Cardiac septum (tissue), 1 donor: ENCODE measurements at regions not wholly inside any gene's neighbourhood (a gene's known extent, or its start where the extent isn't known, plus 50 kb on each side); places are given as distances from the start of the nearest gene placed in this dataset.
"Not testable (repeated sequence)": the region's sequence is repeated elsewhere in the genome, so short reads cannot be mapped to it uniquely, and the experiment has no call there.

Experiments used
- DNase-seq: peaks from one replicate; pipeline ENCODE4 v3.0.0-alpha.2; 2020; ENCODE audit warnings: low spot score
- intact Hi-C: fragments of 100-400 bp; cut with DNase I; formaldehyde crosslinking; loops from one replicate; pipeline ENCODE4 v1.14.0; 2022
- donor health status: DM: no; HTN: no; CAD: no.

DNA sequence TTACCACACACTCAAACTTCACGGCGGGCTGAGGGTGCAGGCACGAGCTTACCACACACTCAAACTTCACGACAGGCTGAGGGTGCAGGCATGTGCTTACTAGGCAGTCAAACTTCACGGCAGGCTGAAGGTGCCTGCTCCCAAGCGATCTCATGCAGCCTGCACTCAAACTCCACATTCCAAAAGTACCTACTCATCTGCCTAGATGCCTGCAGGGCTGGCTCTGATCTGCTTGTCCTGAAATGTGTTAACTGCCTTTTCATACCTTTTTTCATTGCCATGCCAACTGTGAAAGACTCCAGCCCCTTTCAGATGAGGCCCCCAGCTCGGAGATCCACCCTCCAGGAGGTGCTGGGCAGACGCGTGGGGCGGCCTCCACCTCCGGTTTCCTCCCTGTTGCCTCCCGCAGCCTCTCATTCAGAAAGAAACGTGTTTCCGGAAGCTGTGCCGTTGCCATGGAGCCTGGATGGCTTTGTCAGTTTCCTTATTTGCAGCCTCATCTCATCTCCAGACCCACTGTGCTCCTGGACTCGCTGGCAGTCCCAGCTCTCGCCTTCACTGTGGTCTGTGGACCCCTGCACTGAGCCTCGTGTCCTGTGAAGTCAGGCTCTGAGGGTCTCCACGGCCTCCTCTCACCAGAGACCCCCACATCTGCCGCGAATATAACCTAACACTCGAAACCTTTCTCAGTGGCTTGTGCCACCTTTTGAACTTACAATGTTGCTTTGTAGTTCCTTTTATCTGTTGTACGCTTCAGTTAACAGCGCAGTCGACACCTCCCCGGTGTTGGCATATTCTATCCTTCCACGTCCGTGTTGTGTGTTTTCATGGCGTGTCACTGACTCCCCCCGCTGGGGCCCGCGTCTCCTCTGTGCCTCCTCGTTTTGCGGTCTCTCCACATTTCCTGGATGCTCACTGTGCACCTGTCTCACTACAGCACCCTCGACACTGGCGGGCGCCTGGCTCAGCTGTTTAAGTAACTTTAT, 106.1 kb upstream of the ALKAL2 start:
- DNase-seq = no peak
- intact Hi-C loops = no loop called here

DNA sequence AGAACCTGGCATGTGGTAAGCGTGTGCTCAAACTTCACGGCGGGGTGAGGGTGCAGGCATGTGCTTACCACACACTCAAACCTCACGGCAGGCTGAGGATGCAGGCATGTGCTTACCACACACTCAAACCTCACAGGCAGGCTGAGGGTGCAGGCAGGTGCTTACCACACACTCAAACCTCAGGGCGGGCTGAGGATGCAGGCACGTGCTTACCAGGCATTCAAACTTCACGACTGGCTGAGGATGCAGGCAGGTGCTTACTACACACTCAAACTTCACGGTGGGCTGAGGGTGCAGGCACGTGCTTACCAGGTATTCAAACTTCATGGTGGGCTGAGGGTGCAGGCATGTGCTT, 105.0 kb upstream of the ALKAL2 start:
- DNase-seq = no peak
- intact Hi-C loops = no loop called here

DNA sequence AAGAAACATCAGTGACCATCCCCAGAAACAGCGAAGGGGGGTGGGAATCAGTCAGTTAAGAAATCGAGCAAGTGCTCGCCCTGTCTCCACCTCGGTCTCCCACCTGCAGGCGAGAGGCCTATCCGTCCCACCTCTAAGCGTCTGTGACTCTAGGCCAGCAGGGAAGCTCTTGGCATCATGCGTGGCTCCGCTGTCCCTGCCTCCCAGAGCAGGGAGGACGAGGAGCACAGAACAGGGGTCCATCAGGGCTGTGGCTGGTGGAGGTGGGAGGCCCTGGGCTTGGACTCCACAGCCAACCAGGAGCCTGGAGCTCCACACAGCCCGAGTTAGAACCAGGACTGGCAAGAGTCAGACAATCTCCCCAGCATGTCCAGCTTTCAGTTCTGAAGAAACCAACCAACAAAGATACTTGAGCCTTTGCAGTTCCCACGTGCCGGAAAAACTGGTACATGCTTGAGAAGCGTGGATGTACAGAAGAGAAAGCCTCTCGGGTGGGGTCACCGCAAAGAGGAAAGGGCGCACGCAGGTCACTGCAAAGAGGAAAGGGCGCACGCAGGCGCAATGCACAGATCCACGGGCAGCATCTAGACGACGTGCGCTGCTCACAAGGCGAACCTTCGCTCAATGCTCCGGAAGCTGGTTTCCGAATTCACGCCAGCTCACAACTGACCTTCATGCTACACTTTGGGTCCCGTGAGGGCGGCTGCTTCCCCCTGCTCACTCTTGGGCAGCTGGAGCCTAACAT, 104.5 kb upstream of the ALKAL2 start:
- intact Hi-C loops = no loop called here
- DNase-seq = no peak

DNA sequence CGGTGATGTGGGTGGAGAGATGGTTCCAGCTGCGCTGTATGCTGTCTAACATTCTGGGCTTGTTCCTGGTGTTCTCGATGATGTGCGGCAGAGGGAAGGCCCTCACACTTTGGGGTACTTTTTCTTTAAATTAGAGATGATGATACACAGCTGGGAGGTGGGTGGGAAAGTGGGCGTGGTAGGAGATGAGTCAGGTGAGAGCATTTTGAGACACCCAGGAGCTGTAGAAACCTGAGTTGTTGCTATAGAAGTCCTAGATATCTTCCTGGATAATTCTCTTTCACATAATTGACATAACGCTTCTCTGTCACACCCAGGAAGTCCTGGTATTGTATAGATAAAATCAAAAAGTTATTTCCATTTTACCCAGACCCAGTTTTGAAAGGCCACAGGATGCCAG, 103.8 kb upstream of the ALKAL2 start:
- intact Hi-C loops = no loop called here

DNA sequence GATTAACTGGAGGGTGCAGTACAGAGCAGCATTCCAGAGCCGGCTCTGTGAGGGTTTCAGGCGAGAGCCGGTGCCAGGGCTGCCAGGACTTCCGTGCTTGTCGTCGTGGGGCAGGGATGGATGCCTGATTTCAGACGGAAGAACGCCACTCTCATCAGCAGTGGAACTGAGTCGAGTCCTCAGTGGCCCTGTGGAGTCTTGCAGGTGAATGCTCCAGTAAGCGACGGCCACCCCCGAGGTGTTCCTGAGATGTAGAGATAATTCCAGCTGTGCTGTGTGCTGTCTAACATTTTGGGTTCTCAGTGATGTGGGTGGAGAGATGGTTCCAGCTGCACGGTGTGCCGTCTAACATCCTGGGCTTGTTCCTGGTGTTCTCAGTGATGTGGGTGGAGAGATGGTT, 103.1 kb upstream of the ALKAL2 start:
- no peak for DNase-seq
- intact Hi-C loops = no loop called here

More for the DNA sequence above, 103.8 kb upstream of the ALKAL2 start:
- no peak for DNase-seq

DNA sequence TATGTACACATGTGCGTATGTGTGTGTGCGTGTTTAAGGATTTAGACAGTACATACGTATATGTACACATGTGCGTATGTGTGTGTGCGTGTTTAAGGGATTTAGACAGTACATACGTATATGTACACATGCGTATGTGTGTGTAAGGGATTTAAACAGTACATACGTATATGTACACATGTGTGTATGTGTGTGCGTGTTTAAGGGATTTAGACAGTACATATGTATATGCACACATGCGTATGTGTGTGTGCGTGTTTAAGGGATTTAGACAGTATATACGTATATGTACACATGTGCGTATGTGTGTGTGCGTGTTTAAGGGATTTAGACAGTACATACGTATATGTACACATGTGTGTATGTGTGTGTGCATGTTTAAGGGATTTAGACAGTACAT, 102.1 kb upstream of the ALKAL2 start:
- intact Hi-C loops, DNase-seq: not testable (repeated sequence)

DNA sequence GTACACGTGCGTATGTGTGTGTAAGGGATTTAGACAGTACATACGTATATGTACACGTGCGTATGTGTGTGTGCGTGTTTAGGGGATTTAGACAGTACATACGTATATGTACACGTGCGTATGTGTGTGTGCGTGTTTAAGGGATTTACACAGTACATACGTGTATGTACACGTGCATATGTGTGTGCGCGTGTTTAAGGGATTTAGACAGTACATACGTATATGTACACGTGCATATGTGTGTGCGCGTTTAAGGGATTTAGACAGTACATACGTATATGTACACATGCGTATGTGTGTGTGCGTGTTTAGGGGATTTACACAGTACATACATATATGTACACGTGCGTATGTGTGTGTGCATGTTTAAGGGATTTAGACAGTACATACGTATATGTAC, 100.9 kb upstream of the ALKAL2 start:
- DNase-seq, intact Hi-C loops: not testable (repeated sequence)

DNA sequence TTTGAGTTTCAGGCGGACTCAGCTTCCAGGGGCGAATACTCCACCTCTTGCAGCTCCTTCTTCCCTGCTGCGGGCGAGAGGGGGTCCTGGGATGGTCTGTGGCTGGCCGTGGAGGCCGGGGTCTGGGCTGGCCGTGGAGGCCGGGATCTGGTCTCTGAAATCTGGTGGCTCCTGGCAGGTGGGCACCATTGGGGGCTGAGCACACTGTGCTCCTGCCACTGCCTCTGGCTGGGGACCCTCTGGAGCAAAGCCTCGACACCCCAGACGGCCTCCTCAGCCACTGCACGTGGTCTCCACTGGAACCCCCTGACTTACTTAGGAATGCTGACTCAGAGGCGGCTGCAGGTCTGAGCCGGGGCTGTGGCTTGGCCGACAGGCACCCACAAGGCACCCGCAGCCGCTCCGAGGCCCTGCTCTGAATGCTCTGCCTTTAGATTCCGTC, 100.1 kb upstream of the ALKAL2 start:
- DNase-seq = no peak
- intact Hi-C loops = no loop called here

DNA sequence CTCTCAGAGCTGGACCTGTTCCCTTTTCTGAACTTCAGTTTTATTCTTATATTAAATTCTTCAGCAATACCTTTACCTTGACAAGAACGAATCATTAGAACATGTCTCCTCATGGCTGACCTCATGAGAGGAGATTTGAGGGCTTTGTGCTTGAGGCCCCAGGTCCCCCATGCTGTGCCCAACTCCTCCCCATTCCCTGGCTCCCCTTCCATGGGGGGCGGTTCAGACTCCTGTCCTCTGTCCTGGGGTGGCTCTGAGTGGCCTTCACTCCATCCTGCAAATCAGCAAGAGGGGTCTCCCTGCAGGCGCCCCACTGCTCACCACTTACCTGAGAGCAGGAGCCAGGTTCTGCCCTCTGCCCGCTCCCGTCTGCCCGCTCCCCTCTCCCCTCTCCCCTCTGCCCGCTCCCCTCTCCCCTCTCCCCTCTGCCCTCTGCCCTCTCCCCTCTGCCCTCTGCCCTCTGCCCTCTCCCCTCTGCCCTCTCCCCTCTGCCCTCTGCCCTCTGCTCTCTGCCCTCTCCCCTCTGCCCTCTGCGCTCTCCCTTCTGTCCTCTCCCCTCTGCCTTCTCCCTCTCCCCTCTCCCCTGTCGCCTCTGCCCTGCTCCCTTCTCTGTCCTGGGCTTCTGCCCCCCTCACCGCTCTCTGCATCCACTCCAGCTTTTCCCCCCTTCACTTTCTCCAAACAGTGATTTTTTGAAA, 98.7 kb upstream of the ALKAL2 start:
- no peak for DNase-seq
- intact Hi-C loops = no loop called here

DNA sequence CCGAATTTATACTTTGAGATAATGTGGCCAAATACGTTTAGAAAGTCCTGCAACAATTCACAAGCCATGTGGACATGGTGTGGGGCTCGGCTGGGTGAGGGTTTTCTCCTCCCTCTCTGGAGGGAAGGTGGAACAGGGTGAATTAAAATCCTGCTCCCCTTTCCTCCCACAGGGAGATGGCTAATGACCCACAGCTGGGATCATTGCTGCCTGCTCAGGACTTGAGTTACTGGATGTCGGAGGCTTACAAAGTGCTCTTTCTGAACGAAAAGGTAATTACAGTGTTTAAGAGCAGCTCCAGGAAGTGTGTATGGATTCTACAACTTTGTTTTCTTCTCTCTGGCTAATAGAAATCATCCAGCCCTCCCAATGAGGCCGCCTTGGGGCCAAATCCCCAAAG, 97.9 kb upstream of the ALKAL2 start:
- DNase-seq = no peak
- intact Hi-C loops = no loop called here

DNA sequence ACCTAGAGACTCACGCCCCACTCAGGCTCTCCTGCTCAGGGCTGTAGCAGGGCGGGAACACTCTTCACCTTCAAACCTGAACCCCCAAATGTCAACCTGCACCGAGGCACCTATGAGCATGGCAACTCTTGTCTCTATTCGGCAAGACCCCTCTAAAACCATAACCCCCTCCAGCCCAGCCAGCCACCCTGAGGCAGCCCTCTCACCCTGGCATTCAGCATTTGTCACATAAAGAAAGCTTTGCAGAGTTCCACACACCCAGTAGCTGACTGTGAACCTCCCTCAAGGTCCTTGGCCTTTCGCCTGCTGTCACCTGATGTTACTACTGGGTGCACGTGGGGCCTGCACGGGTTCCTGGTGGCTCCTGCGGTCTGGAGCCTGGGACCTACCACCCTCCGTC, 97.2 kb upstream of the ALKAL2 start:
- intact Hi-C loops = no loop called here
- no peak for DNase-seq

DNA sequence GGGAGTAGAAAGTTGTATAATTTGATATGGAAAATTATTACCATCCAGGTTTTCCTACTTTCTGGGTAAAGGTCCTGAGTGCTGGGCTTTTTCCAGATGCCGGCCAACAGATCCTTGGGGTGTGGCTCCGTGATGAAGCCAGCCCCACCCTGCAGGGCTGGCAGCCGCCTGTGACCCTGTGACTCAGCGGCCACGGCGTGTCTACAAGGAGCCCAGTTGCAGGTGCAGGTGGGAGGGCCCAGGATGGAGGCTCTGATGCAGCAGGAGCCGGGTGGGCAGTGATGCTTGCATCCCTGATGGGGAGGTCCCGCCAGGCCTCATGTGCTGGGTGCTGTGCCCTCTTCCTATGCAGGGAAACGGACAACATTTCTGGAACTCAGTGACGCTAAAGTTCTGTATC, 96.0 kb upstream of the ALKAL2 start:
- DNase-seq = no peak
- intact Hi-C loops = no loop called here

DNA sequence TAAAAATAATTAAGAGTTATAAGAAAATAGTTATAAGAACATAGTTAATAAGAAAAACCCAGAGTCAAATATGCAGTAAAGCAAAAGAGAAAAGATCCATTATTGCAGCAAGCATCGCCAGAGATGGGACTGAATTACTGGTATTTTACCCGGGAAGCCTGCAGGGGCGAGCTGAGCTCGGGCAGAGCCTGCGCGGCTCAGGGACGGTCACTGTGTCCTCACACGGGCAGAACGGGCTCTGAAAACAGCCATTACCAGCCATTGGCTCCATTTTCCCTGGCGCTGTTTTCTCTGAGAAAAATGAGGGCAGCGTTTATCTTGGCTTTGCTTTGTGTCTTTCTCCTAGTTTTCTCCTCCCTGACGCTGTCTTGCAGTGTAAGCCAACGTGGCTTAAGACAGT, 95.3 kb upstream of the ALKAL2 start:
- DNase-seq = no peak
- intact Hi-C loops = no loop called here

DNA sequence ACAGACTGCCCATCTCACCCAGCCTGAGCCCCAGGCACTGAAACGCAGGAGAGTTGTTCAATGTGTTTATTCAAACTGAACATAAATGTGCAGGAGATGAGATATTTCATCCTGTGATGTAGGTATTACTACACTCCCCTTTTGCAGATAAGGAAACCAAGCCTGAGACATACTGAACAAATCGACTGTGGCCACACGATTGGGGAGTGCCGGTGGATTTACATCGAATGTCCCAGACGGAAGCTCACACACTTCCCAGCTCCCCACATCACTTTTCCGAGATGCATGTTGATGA, 94.8 kb upstream of the ALKAL2 start:
- DNase-seq = no peak
- intact Hi-C loops = no loop called here

DNA sequence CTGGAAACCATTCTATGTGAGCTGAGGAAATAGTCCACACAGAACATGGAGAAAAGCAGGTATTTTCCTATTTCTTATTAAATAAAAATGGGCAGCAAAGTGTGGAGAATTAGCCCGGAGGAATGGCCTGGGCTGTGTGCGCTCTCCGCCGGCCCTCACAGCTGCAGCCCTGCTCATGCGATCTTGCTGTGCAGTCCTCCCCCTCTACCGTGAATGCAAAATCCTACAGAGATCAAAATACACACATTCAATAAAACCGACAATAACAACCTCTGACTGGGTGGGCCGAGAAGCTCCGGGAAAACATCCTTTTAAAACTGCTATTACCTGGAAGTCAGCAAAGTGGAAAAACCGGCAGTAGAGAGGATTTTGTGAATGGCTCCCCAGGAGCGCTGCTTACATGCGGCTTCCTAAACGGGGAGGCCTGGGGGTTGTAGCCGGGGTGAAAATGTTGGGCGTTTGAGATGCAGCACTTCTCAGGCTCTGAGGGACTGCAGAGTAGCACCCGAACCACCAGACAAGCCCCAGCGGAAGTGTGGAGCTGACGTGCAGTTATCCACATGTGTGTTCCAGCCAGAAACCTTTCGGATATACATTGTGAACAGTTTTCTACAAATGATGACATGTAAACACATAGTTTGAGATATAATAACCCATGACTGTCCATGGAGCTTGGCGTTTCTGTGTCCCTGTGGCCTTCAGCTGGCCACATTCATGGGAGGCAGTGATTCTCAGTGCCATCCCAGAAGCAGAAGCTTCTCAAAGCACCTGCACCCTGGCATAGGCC, 94.2 kb upstream of the ALKAL2 start:
- no peak for DNase-seq
- intact Hi-C loops = no loop called here

DNA sequence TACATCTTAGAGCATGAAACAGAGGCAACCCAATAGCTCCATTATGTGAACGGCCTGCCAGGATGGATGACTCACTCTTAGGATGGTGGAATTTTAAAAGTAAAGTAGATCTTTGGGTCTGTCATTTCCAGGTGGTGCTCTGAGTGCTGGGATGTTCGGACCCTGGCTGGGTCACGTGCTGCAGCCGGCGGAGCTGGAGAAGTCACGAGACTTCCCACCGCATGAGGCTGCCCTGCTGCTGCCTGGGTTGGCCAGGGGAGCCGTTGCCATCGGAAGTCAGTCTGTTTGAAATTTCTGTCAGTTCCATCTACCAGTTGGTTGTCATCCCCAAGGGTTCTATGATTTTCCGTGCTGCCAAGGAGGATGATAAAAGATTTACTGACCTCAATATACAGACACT, 93.3 kb upstream of the ALKAL2 start:
- intact Hi-C loops = no loop called here
- DNase-seq = no peak

DNA sequence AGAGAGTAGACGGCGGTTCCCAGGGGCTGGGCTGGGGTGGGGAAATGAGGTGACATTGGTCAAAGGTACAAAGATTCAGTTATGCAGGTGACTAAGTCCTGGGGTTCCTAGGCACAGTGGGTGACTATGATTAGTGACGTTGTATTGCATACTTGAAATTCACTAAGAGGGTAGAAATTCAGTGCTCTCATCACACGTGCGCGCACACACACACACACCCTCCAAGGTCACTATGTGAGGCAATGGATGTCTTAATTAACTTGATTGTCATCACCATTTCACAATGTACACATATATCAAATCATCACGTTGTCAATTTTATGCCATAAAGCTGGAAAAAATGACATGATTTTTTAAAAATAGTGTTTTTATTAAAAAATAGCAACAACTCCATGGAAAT, 92.9 kb upstream of the ALKAL2 start:
- intact Hi-C loops = no loop called here
- no peak for DNase-seq

DNA sequence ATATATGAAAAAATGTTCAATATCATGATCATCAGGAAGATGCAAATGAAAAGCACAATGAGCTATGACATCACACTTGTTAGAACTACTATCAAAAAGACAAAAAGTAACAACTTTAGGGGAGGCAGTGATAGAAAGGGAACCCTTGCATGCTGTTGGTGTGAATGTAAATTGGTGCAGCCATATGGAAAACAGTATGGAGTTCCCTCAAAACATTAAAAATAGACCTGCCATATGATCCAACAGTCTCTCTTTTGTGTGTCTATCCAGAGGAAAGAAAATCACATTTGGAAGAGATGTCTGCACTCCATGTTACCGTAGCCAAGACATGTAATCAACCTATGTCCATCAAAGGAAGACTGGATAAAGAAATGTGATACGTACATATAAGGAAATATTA, 92.3 kb upstream of the ALKAL2 start:
- no peak for DNase-seq
- intact Hi-C loops = no loop called here

DNA sequence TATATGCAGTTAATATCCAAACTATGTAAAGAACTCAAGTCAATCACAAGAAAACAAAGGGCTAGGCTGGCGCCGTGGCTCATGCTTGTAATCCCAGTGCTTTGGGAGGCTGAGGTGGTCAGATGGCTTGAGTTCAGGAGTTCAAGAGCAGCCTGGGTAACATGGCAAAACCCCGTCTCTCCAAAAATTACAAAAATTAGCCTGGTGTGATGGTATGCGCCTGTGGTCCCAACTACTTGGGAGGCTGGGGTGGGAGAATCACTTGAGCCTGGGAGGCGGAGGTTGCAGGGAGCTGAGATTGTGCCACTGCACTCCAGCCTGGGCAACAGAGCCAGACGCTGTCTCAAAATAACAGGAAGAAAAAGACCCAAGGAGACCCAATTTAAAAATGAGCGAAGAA, 91.9 kb upstream of the ALKAL2 start:
- no peak for DNase-seq
- intact Hi-C loops = no loop called here

DNA sequence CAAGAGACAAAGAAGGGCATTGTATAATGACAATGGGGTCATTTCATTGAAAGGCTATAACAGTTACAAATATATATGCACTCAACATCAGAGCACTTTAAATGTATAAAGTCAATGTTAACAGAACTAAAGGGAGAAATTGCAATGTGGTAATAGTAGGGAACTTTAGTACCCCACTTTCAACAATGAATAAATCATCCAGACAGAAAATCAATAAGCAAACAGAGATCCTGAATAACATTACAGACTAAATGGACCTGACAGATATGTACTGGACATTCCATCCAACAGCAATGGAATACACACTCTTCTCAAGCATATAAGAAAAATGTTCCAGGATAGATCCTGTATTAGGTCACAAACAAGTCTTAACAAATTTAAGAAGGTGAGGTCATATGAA, 90.5 kb upstream of the ALKAL2 start:
- intact Hi-C loops = no loop called here
- no peak for DNase-seq
